Trophoblast cell (in vitro differentiated cells and primary cell): ENCODE measurements at regions not wholly inside any gene's neighbourhood (a gene's known extent, or its start where the extent isn't known, plus 50 kb on each side); places are given as distances from the start of the nearest gene placed in this dataset.
"Not testable (repeated sequence)": the region's sequence is repeated elsewhere in the genome, so short reads cannot be mapped to it uniquely, and the experiment has no call there.

Experiments
- DNase-seq, 2 donors: peaks; one replicate each; pipeline ENCODE4 v3.0.0-alpha.2; 2016
- H2AFZ ChIP-seq: 2 replicates; pipeline ENCODE4 v1.6.1; 2013; ENCODE audit warnings: low read length, moderate library complexity, mild to moderate bottlenecking; ENCODE audit not compliant: insufficient read depth, poor library complexity
- H2AK5ac ChIP-seq: 2 replicates; pipeline ENCODE4 v1.6.1; 2013; ENCODE audit warnings: mild to moderate bottlenecking, low read length
- H2BK120ac ChIP-seq: 2 replicates; pipeline ENCODE4 v1.6.1; 2013; ENCODE audit warnings: low read length, mild to moderate bottlenecking, moderate library complexity; ENCODE audit not compliant: insufficient read depth, poor library complexity
- H2BK12ac ChIP-seq: 2 replicates; pipeline ENCODE4 v1.6.1; 2013; ENCODE audit warnings: mild to moderate bottlenecking, low read length, moderate library complexity
- H2BK5ac ChIP-seq: 2 replicates; pipeline ENCODE4 v1.6.1; 2013; ENCODE audit warnings: low read length, low read depth, moderate library complexity, mild to moderate bottlenecking; ENCODE audit not compliant: poor library complexity
- H3K14ac ChIP-seq: 2 replicates; pipeline ENCODE4 v1.6.1; 2013; ENCODE audit warnings: mild to moderate bottlenecking, low read length
- H3K18ac ChIP-seq: 2 replicates; pipeline ENCODE4 v1.6.1; 2013; ENCODE audit warnings: mild to moderate bottlenecking, low read length
- H3K23ac ChIP-seq: 2 replicates; pipeline ENCODE4 v1.6.1; 2013; ENCODE audit warnings: low read length
- H3K27ac ChIP-seq: 2 replicates; pipeline ENCODE4 v1.5.1; 2013; ENCODE audit warnings: low read depth, mild to moderate bottlenecking, inconsistent platforms, low read length, moderate library complexity
- H3K27me3 ChIP-seq: 2 replicates; pipeline ENCODE4 v1.6.1; 2013; ENCODE audit warnings: inconsistent platforms, mild to moderate bottlenecking, low read length, moderate library complexity; ENCODE audit not compliant: insufficient read depth
- H3K36me3 ChIP-seq, 2 experiments: 1 replicate in 1 of 2; 2 replicates in 1 of 2; pipeline ENCODE4 v1.6.1; 2013; ENCODE audit warnings: low read length in 2 of 2, mild to moderate bottlenecking in 2 of 2, moderate library complexity in 1 of 2; ENCODE audit not compliant: insufficient read depth in 2 of 2, control insufficient read depth in 1 of 2
- H3K4ac ChIP-seq: 2 replicates; pipeline ENCODE4 v1.6.1; 2013; ENCODE audit warnings: low read depth, mild to moderate bottlenecking, low read length, moderate library complexity
- H3K4me1 ChIP-seq, 2 experiments: 1 replicate in 1 of 2; 2 replicates in 1 of 2; pipeline ENCODE4 v1.6.1; 2013; ENCODE audit warnings: low read length in 2 of 2, mild to moderate bottlenecking in 2 of 2, moderate library complexity in 1 of 2; ENCODE audit not compliant: insufficient read depth in 2 of 2, control insufficient read depth in 1 of 2
- H3K4me2 ChIP-seq: 2 replicates; pipeline ENCODE4 v1.6.1; 2013; ENCODE audit warnings: inconsistent platforms, mild to moderate bottlenecking, low read length, moderate library complexity
- H3K4me3 ChIP-seq: 2 replicates; pipeline ENCODE4 v1.5.1; 2013; ENCODE audit warnings: mild to moderate bottlenecking, low read depth, low read length, inconsistent platforms
- H3K79me1 ChIP-seq: one replicate; pipeline ENCODE4 v1.6.1; 2013; ENCODE audit warnings: low read length
- H3K79me2 ChIP-seq: 2 replicates; pipeline ENCODE4 v1.6.1; 2013; ENCODE audit warnings: low read length, mild to moderate bottlenecking; ENCODE audit not compliant: control insufficient read depth, insufficient read depth, poor library complexity
- H3K9ac ChIP-seq: 2 replicates; pipeline ENCODE4 v1.6.1; 2013; ENCODE audit warnings: mild to moderate bottlenecking, low read length
- H3K9me3 ChIP-seq: 2 replicates; pipeline ENCODE4 v1.6.1; 2013; ENCODE audit warnings: low read depth, mild to moderate bottlenecking, control low read depth, inconsistent platforms, low read length; ENCODE audit not compliant: insufficient read depth
- H4K12ac ChIP-seq: 2 replicates; pipeline ENCODE4 v1.6.1; 2013; ENCODE audit warnings: low read depth, mild to moderate bottlenecking, low read length, moderate library complexity
- H4K8ac ChIP-seq: 2 replicates; pipeline ENCODE4 v1.6.1; 2013; ENCODE audit warnings: low read depth, mild to moderate bottlenecking, low read length, moderate library complexity
- H4K91ac ChIP-seq: one replicate; pipeline ENCODE4 v1.6.1; 2013; ENCODE audit warnings: low read depth, mild to moderate bottlenecking, low read length, moderate library complexity
- WGBS: extraction: QIAGEN DNeasy Blood & Tissue Kit; methylation state at CpG from one replicate; pipeline ENCODE4 v1.1.7; 2013; ENCODE audit warnings: missing lambda C conversion rate; ENCODE audit not compliant: insufficient read length, insufficient coverage; ENCODE audit errors: extremely low coverage; 5-methylcytosine and 5-hydroxymethylcytosine counted together

GRCh38 chr2:87325042-87325910 is 303.6 kb upstream of the PLGLB1 start:
- H2AFZ ChIP-seq, H3K4me1 ChIP-seq, H2BK5ac ChIP-seq, H3K4ac ChIP-seq, H4K12ac ChIP-seq, DNase-seq, H3K79me2 ChIP-seq, H2AK5ac ChIP-seq, H3K4me3 ChIP-seq, H3K27ac ChIP-seq, H3K9me3 ChIP-seq, H3K23ac ChIP-seq, H3K4me2 ChIP-seq, H3K14ac ChIP-seq, H3K18ac ChIP-seq, H4K8ac ChIP-seq, H2BK120ac ChIP-seq, H3K27me3 ChIP-seq, H3K36me3 ChIP-seq, H3K79me1 ChIP-seq, H2BK12ac ChIP-seq, H4K91ac ChIP-seq, H3K9ac ChIP-seq: not testable (repeated sequence)
- no CpG with 5 or more reads among the region's 12 CpGs for WGBS

GRCh38 chr2:87325911-87326294 is 304.3 kb upstream of the PLGLB1 start:
- H4K12ac ChIP-seq, H3K27me3 ChIP-seq, H3K9me3 ChIP-seq, H3K4me3 ChIP-seq, H3K4ac ChIP-seq, H2BK12ac ChIP-seq, H4K8ac ChIP-seq, H3K18ac ChIP-seq, H2AK5ac ChIP-seq, H2BK5ac ChIP-seq, H3K36me3 ChIP-seq, H3K4me1 ChIP-seq, H3K9ac ChIP-seq, H3K27ac ChIP-seq, DNase-seq, H3K79me2 ChIP-seq, H3K14ac ChIP-seq, H3K23ac ChIP-seq, H2AFZ ChIP-seq, H3K79me1 ChIP-seq, H3K4me2 ChIP-seq, H4K91ac ChIP-seq, H2BK120ac ChIP-seq: not testable (repeated sequence)
- no CpG with 5 or more reads among the region's 2 CpGs for WGBS

DNA sequence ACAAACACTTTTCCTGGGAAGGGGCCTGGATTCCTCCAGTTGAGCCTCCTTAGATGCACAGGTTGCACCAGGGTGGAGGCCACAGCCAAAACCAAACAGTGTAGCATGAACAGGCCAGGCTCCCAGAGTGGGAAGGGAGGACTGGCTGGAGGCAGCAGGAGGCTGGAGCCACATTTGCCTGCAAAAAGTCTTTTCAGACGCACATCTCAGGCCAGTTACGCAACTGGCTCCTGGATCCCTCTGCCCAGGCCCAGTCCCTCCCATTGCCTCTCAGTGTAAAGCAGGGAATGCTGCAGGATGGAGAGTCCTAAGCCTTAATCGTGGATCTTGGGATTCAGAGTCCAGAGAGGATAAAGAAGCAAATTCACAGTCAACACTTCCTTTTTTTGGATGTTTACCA is 305.1 kb upstream of the PLGLB1 start:
- not testable (repeated sequence) for H2AFZ ChIP-seq, H3K4me1 ChIP-seq, H4K91ac ChIP-seq, H4K8ac ChIP-seq, H3K9ac ChIP-seq, H3K36me3 ChIP-seq, H4K12ac ChIP-seq, H2AK5ac ChIP-seq, H3K27me3 ChIP-seq, H2BK5ac ChIP-seq, H2BK12ac ChIP-seq, H3K4ac ChIP-seq, H2BK120ac ChIP-seq, H3K14ac ChIP-seq, H3K23ac ChIP-seq, DNase-seq, H3K79me1 ChIP-seq, H3K4me3 ChIP-seq, H3K4me2 ChIP-seq, H3K27ac ChIP-seq, H3K18ac ChIP-seq, H3K79me2 ChIP-seq, H3K9me3 ChIP-seq
- WGBS = no CpG with 5 or more reads among the region's 3 CpGs

DNA sequence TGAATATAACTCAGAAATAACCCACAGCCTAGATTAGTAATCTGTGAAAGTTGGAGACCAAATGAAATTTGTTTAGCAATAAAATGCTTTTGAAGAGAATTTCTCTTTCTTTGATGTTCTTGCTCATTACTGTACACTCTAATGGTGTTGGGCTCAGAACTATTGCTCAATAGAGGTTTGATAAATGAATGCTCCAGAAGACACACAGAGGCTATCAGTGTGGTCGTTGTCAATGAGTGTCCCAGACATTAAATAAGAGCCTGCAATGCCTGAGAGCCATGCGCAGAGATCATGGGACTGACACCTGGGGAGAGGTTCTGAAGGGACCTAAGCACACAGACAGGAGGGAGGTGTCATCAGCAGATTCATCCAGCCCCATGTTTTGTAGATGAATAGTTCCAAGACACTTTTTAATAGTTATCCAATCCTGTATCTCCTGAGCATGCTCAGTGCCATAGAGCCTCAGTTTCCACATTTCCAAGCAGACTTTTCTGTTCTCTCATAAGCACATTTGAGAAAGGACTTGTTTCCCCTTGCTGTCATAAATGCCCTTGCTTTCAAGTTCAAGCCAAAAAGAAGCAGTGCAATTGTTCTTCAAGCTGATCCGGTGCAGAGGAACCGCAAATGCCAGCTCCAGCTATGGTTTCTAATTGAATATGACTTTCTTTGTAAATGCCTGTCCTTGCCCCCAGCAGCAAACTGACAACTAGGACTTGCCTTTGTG is 306.2 kb upstream of the PLGLB1 start:
- H4K12ac ChIP-seq, H3K9ac ChIP-seq, H3K4ac ChIP-seq, H2AFZ ChIP-seq, H3K79me2 ChIP-seq, H3K27me3 ChIP-seq, H3K79me1 ChIP-seq, DNase-seq, H3K9me3 ChIP-seq, H2BK5ac ChIP-seq, H3K4me2 ChIP-seq, H3K4me3 ChIP-seq, H3K23ac ChIP-seq, H4K91ac ChIP-seq, H3K27ac ChIP-seq, H2AK5ac ChIP-seq, H4K8ac ChIP-seq, H2BK120ac ChIP-seq, H3K14ac ChIP-seq, H2BK12ac ChIP-seq, H3K36me3 ChIP-seq, H3K18ac ChIP-seq, H3K4me1 ChIP-seq: not testable (repeated sequence)
- WGBS = no CpG with 5 or more reads among the region's 4 CpGs
